ENCODE measurements at regions not wholly inside any gene's neighbourhood (a gene's known extent, or its start where the extent isn't known, plus 50 kb on each side); places are given as distances from the start of the nearest gene placed in this dataset.

- TF ChIP-seq POLR2A (IDR thresholded peaks at IDR 0.05), result no peak
- TF ChIP-seq, protein P1, sequence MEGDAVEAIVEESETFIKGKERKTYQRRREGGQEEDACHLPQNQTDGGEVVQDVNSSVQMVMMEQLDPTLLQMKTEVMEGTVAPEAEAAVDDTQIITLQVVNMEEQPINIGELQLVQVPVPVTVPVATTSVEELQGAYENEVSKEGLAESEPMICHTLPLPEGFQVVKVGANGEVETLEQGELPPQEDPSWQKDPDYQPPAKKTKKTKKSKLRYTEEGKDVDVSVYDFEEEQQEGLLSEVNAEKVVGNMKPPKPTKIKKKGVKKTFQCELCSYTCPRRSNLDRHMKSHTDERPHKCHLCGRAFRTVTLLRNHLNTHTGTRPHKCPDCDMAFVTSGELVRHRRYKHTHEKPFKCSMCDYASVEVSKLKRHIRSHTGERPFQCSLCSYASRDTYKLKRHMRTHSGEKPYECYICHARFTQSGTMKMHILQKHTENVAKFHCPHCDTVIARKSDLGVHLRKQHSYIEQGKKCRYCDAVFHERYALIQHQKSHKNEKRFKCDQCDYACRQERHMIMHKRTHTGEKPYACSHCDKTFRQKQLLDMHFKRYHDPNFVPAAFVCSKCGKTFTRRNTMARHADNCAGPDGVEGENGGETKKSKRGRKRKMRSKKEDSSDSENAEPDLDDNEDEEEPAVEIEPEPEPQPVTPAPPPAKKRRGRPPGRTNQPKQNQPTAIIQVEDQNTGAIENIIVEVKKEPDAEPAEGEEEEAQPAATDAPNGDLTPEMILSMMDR (IDR thresholded peaks at IDR 0.05), result no peak
- no peak for TF ChIP-seq EP300 (IDR thresholded peaks at IDR 0.05)
- DNase-seq (ENCODE audit: low spot score in 2 of 2), result no peak
- H3K4me1 ChIP-seq, result no peaks in the 10 kb centered on the region
- 73 to 77% methylated on average over 1 of the region's 1 CpG for WGBS, 2 donors
- H3K4me3 ChIP-seq, result no peak overlapping the region
- H3K27me3 ChIP-seq, result no peaks in the 10 kb centered on the region
- H3K27ac ChIP-seq, result no peak overlapping the region
- no peaks in the 10 kb centered on the region for H3K36me3 ChIP-seq
- no peaks in the 10 kb centered on the region for H3K9me3 ChIP-seq
These were observed 230.0 kb upstream of the EPHA4 start for GRCh38 chr2:221802089-221802488.

GRCh38 chr2:221792971-221793521 lies 220.9 kb upstream of the EPHA4 start:
- Histone ChIP-seq H3K36me3 (no peaks in the 10 kb centered on the region), H3K4me1 (no peaks in the 10 kb centered on the region), H3K4me3 (no peak overlapping the region), H3K27ac (no peak overlapping the region), H3K9me3 (no peaks in the 10 kb centered on the region), H3K27me3 (no peaks in the 10 kb centered on the region)
- no peak for DNase-seq (ENCODE audit: low spot score in 2 of 2)
- TF ChIP-seq, protein P1 (IDR thresholded peaks at IDR 0.05), result no peak
- no peak for TF ChIP-seq EP300 (IDR thresholded peaks at IDR 0.05)
- TF ChIP-seq POLR2A (IDR thresholded peaks at IDR 0.05), result no peak
- WGBS, 2 donors, result 36 to 38% methylated on average over 7 of the region's 7 CpGs

- Histone ChIP-seq H3K36me3 (no peaks in the 10 kb centered on the region), H3K4me1 (no peaks in the 10 kb centered on the region), H3K27me3 (no peaks in the 10 kb centered on the region), H3K4me3 (no peak overlapping the region), H3K27ac (no peak overlapping the region), H3K9me3 (no peaks in the 10 kb centered on the region)
- 95 to 98% methylated on average over 2 of the region's 2 CpGs for WGBS, 2 donors
- DNase-seq (ENCODE audit: low spot score in 2 of 2), result no peak
- TF ChIP-seq, protein P1 (IDR thresholded peaks at IDR 0.05), result no peak
- TF ChIP-seq EP300 (IDR thresholded peaks at IDR 0.05), result no peak
- TF ChIP-seq POLR2A (IDR thresholded peaks at IDR 0.05), result no peak
These were observed 219.7 kb upstream of the EPHA4 start for GRCh38 chr2:221791844-221792243.

DNA sequence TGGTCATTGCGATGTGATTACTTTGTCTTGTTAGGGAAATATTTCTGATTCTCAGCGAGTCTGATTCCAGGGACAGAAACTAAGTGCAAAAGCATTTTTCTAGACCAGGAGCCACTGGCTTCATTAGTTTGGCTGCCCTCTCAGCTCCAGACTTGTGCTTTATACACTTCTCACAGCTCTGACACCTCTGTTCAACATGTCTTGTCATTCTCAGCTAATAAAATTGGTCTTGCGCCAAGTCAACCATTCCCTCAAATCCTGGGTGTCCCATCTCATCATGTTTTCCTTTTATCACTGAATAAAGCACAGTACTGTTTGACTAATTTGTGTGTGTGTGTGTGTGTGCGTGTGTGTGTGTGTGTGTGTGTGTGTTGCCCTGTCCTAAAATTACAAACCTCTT lies 215.5 kb upstream of the EPHA4 start:
- Histone ChIP-seq H3K4me1 (no peaks in the 10 kb centered on the region), H3K9me3 (no peaks in the 10 kb centered on the region), H3K36me3 (no peaks in the 10 kb centered on the region), H3K4me3 (no peak overlapping the region), H3K27ac (no peak overlapping the region), H3K27me3 (no peaks in the 10 kb centered on the region)
- no peak for DNase-seq (ENCODE audit: low spot score in 2 of 2)
- no peak for TF ChIP-seq POLR2A (IDR thresholded peaks at IDR 0.05)
- TF ChIP-seq EP300 (IDR thresholded peaks at IDR 0.05), result no peak
- TF ChIP-seq, protein P1 (IDR thresholded peaks at IDR 0.05), result no peak
- WGBS, 2 donors, result 54% methylated on average over 4 of the region's 4 CpGs

DNA sequence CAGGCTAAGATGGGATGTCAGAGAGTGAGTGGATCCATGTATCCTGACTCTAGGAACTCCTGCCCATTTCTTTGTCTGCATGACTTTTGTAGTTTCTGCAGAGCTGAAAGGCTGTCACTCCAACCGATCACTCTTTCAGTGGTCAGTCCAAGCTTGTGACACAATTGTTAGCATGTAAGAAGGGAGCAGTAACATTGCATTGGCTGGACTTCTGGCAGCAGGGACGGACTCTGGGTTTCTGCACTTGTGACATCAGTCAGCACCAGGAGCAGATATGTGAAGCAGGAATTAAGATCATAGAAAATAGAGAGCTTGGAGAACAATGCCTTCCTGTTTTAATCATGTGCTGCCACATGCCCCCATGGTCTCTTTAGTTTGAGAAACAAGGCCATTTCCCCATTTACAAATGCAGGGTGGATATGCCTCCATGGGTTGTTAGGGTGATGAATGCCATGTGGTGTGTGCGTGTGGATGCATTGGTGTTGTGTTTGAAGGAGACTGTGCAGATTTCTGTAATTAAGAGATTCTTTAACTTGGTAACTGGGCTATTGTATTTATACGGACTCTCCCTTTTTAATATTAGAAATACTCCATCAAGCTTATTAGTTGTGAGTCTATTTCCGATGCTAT lies 214.3 kb upstream of the EPHA4 start:
- 58 to 60% methylated on average over 5 of the region's 5 CpGs for WGBS, 2 donors
- no peaks in the 10 kb centered on the region for H3K9me3 ChIP-seq
- no peak overlapping the region for H3K27ac ChIP-seq
- no peak overlapping the region for H3K4me3 ChIP-seq
- H3K4me1 ChIP-seq, result no peaks in the 10 kb centered on the region
- H3K27me3 ChIP-seq, result no peaks in the 10 kb centered on the region
- TF ChIP-seq POLR2A (IDR thresholded peaks at IDR 0.05) (no peak), EP300 (IDR thresholded peaks at IDR 0.05) (no peak)
- TF ChIP-seq, protein P1 (IDR thresholded peaks at IDR 0.05), result no peak
- H3K36me3 ChIP-seq, result no peaks in the 10 kb centered on the region
- DNase-seq (ENCODE audit: low spot score in 2 of 2), result no peak

Data from tibial nerve (tissue), 4 donors.